GM13976 (cell line): ENCODE measurements at regions not wholly inside any gene's neighbourhood (a gene's known extent, or its start where the extent isn't known, plus 50 kb on each side); places are given as distances from the start of the nearest gene placed in this dataset.

Experiments used
- DNase-seq: peaks from one replicate; pipeline ENCODE4 v3.0.0; 2012; ENCODE audit warnings: low spot score
- in situ Hi-C: fragments of 300-500 bp; cut with MboI; formaldehyde crosslinking; loops from one replicate; pipeline ENCODE4 v1.12.0; 2022; ENCODE audit warnings: low sequenced_read_pairs, mixed read lengths, inconsistent platforms; ENCODE audit not compliant: unreplicated experiment
- TF ChIP-seq, protein P1 (sequence below): IDR thresholded peaks from 2 replicates; pipeline ENCODE4 v1.5.1; 2012; ENCODE audit warnings: borderline replicate concordance, mild to moderate bottlenecking; ENCODE audit not compliant: insufficient read depth; ENCODE audit errors: extremely low read depth, missing control alignments, control extremely low read depth

DNA sequence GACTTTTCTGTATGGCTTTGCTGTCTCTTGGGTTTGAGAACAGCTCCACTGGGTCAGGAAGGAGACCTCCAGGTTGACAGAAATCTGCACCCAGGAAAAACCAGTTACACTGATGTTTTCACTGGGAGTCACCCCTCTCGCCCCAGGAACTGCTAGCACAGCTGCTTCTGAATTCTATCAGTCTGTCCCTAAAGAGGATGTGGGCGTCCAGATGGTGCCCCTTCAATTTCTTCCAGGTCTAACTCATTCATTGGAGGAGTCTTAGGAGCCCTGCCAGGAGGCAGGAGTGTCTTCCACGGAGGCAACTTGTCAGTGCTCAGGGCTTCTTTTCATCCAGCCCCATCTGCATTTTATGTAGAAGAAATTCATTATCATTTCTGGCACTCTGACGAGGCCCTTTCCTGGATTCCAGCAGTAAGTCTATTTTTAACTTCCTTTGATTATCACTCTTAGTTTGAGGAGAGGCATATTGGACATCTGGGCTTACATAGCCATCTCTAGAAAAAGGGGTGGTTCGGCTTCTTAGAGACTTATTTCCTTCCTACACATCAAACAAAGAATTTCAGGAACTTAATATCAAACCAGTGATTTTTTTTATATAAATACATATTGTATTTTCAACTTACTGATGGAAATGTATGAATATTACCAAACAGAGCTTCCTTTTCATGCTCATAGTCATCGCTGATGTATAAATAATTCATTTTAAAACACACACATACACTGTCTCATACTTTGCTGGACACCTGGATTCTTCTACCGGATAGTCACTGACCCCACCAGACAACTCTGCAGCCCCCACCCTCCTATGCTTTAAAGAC lies 148.8 kb downstream of the IRX2 start:
- in situ Hi-C loops, result no loop called here
- TF ChIP-seq, protein P1, sequence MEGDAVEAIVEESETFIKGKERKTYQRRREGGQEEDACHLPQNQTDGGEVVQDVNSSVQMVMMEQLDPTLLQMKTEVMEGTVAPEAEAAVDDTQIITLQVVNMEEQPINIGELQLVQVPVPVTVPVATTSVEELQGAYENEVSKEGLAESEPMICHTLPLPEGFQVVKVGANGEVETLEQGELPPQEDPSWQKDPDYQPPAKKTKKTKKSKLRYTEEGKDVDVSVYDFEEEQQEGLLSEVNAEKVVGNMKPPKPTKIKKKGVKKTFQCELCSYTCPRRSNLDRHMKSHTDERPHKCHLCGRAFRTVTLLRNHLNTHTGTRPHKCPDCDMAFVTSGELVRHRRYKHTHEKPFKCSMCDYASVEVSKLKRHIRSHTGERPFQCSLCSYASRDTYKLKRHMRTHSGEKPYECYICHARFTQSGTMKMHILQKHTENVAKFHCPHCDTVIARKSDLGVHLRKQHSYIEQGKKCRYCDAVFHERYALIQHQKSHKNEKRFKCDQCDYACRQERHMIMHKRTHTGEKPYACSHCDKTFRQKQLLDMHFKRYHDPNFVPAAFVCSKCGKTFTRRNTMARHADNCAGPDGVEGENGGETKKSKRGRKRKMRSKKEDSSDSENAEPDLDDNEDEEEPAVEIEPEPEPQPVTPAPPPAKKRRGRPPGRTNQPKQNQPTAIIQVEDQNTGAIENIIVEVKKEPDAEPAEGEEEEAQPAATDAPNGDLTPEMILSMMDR, result no peak
- no peak for DNase-seq

DNA sequence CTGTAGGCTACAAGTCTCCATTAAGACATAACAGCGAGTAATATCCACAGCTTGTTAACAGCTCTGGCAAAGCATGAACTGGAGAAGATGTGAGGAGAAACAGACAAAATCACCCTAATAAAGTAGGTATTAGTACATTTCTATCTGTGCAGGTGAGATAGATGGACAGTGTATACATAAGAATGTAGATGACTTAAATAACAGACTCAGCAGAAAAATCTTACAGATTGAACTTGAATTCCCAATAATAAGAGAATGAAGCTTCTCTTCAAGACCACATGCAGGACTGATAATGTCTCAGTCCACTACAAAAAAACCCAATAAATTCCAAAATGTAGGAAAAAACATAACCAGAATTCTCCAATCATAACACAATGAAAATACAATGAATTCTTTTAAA lies 153.0 kb downstream of the IRX2 start:
- DNase-seq, result no peak
- TF ChIP-seq, protein P1, result no peak
- in situ Hi-C loops, result no loop called here

DNA sequence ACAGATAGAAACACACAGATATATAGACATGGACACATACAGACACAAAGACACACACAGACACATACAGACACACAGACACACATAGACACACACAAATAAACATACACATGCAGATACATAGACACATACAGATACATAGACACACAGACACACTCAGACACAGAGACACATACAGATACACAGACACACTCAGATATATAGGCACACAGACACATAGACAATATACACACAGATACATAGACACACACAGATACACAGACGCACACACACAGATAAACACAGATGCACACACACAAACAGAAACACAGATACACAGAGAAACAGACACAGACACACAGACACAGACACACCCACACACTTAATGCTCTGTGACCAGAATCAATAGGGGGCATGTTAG lies 156.8 kb downstream of the IRX2 start:
- TF ChIP-seq, protein P1, result no peak
- in situ Hi-C loops, result no loop called here
- no peak for DNase-seq

DNA sequence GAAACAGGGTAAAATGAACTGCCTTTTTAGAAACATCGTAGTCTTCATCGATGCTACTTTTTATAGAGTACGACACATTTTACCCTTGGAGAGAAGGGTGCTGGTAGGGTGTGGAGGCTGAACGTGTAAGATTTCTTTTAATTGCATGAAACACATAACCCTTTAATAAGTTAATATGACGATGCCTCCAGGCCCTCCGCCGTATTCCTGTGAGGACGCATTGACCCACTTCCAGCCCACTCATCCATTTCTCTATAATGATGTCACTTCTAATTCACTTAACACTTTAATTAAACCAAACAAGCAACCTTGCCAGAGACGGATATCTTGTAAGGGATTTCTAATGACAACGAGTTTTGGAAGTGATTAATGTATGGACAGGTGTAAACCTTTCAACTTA lies 158.7 kb downstream of the IRX2 start:
- TF ChIP-seq, protein P1, result no peak
- in situ Hi-C loops, result no loop called here
- no peak for DNase-seq

DNA sequence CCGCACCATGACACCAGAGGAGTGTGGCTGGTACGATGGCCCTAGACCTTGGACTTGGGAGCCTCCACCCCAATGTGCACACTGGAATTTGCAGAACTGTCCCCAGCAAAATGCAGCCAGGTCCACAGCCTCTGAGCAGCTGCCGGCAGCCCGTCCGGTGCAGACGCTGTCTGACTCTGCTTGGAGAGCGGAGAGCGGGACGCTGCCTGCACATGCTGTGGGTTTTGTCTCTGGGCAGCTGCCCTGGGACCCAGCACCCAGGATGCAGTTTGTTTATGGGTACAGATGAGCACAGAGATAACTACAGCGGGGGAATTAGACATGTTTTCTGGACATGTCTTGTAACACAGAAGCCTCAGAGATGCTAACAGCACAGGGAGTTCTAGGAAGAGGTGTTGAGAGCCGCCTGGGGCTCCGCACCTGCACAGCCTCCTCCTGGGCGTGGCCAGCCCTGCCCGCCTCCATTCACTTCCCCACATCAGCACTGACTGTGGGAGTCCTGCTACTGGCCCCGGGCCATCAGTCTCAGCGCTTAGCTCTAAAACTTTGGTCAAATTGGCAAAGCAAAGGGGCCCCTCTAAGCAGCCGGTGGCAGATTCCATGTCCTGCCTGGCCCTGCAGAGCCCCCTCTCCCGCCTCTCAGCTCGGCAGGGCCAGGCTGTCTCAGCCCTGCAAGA lies 159.6 kb downstream of the IRX2 start:
- DNase-seq, result no peak
- TF ChIP-seq, protein P1, result no peak
- in situ Hi-C loops, result no loop called here

DNA sequence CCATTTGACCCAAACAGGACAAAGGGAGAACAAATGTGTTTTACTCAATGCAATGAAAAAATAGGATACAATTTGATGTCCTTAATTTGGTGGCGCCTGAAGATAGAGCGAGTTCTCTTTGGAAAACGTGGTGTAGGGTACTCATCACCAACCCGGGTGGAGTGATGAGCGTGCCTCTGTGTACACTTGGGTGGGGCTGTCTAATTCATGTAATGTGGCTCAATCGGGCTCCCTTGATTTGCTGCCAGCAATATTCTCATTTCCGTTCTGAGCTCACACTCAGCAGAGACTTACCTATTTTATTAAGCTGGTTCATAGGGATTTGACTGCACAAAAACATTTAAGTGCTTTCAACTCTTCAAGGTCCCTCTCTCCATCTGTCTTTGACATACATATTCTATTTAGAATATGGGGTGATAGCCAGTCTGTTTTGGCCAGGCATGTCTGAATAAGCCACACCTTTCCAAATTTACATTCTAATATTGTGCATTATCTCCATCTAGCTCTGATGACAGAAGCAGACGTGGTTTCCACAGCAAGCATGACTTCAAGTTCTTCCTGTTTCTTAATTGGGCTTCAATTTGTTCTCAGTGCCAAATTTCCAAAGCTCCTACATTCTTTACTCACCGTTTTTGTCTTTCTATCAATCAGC lies 162.5 kb downstream of the IRX2 start:
- in situ Hi-C loops, result no loop called here
- DNase-seq, result no peak
- TF ChIP-seq, protein P1, result no peak
